Lower leg skin (tissue), 3 donors: ENCODE measurements at regions not wholly inside any gene's neighbourhood (a gene's known extent, or its start where the extent isn't known, plus 50 kb on each side); places are given as distances from the start of the nearest gene placed in this dataset.

Experiments
- CTCF ChIP-seq, 3 donors: fragments of 450-650 bp; IDR thresholded peaks; one replicate each; pipeline ENCODE4 v1.5.1; 2016; ENCODE audit warnings: antibody characterized with exemption in 3 of 3, mild to moderate bottlenecking in 3 of 3, moderate library complexity in 2 of 3
- POLR2A ChIP-seq, 2 donors: fragments of 450-650 bp; IDR thresholded peaks; one replicate each; pipeline ENCODE4 v1.6.1; 2016 to 2017; ENCODE audit warnings: antibody characterized with exemption in 2 of 2, mild to moderate bottlenecking in 1 of 2, moderate library complexity in 1 of 2

- no peak for TF ChIP-seq POLR2A (IDR thresholded peaks at IDR 0.05)
- TF ChIP-seq CTCF (IDR thresholded peaks at IDR 0.05): no peak
Measured at GRCh38 chr1:218867941-218868626, 305.6 kb upstream of the LYPLAL1 start.
